ENCODE measurements at regions not wholly inside any gene's neighbourhood (a gene's known extent, or its start where the extent isn't known, plus 50 kb on each side); places are given as distances from the start of the nearest gene placed in this dataset.

DNA sequence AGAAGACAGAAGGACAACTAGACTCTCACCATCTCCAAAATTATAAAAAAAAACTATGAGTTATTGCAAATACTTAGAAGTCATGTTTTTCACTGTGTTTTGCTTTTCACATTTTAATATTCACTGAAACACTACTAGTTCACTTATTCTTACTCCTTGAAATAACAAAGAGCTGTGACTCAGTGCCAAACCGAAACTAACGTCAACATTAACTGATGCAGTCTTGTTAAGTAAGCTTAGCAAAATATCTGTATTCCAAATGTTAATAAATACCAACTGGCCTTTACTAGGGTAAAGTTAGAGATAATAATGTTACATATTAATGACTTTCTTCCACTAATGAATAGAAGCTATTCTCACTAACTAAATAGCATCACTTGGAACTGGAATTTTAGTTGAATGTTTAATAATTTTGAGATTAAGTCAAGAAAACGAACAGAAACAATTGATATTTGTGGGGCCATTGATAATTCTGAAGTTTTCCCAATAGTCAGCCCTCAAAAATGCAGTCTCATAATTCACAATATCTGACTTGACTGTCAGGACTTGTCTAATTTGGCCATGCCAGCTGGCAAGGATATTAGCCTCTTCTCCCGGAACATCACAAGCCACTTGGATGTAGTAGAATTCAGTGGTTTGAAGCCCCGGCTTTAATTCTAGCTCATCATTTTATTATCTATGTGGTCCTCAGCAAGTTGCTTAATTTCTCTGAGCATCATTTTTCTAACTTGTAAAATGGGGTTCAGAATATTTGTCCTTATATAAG, 230.1 kb upstream of the DDI1 start:
- no peak for TF ChIP-seq SP1 (IDR thresholded peaks at IDR 0.05)
- TF ChIP-seq FOXK2 (IDR thresholded peaks at IDR 0.05) = no peak
- no peak for TF ChIP-seq SUZ12 (IDR thresholded peaks at IDR 0.05)
- no peak for TF ChIP-seq ZNF384 (IDR thresholded peaks at IDR 0.05)
- TF ChIP-seq HDGF (IDR thresholded peaks at IDR 0.05; ENCODE audit: borderline replicate concordance) = no peak
- no peak for TF ChIP-seq CTBP1 (IDR thresholded peaks at IDR 0.05; ENCODE audit: borderline replicate concordance)
- no peak for TF ChIP-seq LEF1 (IDR thresholded peaks at IDR 0.05; ENCODE audit: borderline replicate concordance)
- no peak for TF ChIP-seq FOXM1 (IDR thresholded peaks at IDR 0.05; ENCODE audit: borderline replicate concordance)
